SK-N-SH treated with all-trans-retinoic acid at 6 μM for 48 hours (cell line): ENCODE measurements at regions not wholly inside any gene's neighbourhood (a gene's known extent, or its start where the extent isn't known, plus 50 kb on each side); places are given as distances from the start of the nearest gene placed in this dataset.

Experiments
- ARNTL ChIP-seq: fragments of 450-650 bp; formaldehyde crosslinking; IDR thresholded peaks from 2 replicates; pipeline ENCODE4 v1.5.0; 2020; ENCODE audit warnings: low read depth, mild to moderate bottlenecking, moderate library complexity, borderline replicate concordance
- PPARA ChIP-seq: fragments of 250-450 bp; sonication (Bioruptor Pico); IDR thresholded peaks from 2 replicates; pipeline ENCODE4 v1.5.0; 2020; ENCODE audit warnings: mild to moderate bottlenecking, borderline replicate concordance
- TCF4 ChIP-seq: fragments of 250-450 bp; sonication (Bioruptor Pico); IDR thresholded peaks from 2 replicates; pipeline ENCODE4 v1.8.0; 2021; ENCODE audit warnings: mild to moderate bottlenecking, moderate library complexity, borderline replicate concordance
- ZNF70 ChIP-seq: fragments of 450-650 bp; formaldehyde crosslinking; IDR thresholded peaks from 2 replicates; pipeline ENCODE4 v1.5.0; 2020; ENCODE audit warnings: mild to moderate bottlenecking, moderate library complexity
- TF ChIP-seq, protein P1 (sequence below): fragments of 250-450 bp; sonication (Bioruptor Pico); IDR thresholded peaks from 2 replicates; pipeline ENCODE4 v1.5.0; 2020; ENCODE audit warnings: mild to moderate bottlenecking, moderate library complexity
- TF ChIP-seq, protein P2 (sequence below): fragments of 250-450 bp; sonication (Bioruptor Pico); IDR thresholded peaks from 2 replicates; pipeline ENCODE4 v1.5.1; 2020; ENCODE audit warnings: low read depth, mild to moderate bottlenecking, moderate library complexity

DNA sequence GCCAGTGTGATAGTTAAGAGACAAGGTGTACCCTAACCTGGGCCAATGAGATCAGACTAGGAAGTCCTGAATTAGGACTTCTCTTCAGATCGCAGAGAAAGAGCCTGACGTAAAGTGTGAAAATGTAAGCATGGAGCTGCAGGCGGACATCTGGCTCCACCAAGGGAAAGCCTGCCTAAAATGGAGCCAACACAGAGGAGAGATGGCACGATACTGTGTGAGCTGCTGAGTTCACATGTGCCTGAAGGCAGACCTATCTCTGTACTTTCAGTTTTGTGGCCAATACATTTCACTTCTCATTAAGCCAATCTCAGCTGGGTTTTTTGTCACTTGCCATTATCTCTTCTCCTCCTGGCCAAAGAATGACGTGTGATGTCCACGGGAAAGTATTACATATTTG, 210.5 kb downstream of the ELAVL2 start:
- TF ChIP-seq ZNF70 (CRISPR knock-in tag), result no peak
- TF ChIP-seq, protein P1, sequence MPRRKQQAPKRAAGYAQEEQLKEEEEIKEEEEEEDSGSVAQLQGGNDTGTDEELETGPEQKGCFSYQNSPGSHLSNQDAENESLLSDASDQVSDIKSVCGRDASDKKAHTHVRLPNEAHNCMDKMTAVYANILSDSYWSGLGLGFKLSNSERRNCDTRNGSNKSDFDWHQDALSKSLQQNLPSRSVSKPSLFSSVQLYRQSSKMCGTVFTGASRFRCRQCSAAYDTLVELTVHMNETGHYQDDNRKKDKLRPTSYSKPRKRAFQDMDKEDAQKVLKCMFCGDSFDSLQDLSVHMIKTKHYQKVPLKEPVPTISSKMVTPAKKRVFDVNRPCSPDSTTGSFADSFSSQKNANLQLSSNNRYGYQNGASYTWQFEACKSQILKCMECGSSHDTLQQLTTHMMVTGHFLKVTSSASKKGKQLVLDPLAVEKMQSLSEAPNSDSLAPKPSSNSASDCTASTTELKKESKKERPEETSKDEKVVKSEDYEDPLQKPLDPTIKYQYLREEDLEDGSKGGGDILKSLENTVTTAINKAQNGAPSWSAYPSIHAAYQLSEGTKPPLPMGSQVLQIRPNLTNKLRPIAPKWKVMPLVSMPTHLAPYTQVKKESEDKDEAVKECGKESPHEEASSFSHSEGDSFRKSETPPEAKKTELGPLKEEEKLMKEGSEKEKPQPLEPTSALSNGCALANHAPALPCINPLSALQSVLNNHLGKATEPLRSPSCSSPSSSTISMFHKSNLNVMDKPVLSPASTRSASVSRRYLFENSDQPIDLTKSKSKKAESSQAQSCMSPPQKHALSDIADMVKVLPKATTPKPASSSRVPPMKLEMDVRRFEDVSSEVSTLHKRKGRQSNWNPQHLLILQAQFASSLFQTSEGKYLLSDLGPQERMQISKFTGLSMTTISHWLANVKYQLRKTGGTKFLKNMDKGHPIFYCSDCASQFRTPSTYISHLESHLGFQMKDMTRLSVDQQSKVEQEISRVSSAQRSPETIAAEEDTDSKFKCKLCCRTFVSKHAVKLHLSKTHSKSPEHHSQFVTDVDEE (CRISPR knock-in tag), result no peak
- TF ChIP-seq PPARA, result no peak
- no peak for TF ChIP-seq TCF4 (CRISPR knock-in tag)
- no peak for TF ChIP-seq ARNTL (CRISPR knock-in tag)
- TF ChIP-seq, protein P2, sequence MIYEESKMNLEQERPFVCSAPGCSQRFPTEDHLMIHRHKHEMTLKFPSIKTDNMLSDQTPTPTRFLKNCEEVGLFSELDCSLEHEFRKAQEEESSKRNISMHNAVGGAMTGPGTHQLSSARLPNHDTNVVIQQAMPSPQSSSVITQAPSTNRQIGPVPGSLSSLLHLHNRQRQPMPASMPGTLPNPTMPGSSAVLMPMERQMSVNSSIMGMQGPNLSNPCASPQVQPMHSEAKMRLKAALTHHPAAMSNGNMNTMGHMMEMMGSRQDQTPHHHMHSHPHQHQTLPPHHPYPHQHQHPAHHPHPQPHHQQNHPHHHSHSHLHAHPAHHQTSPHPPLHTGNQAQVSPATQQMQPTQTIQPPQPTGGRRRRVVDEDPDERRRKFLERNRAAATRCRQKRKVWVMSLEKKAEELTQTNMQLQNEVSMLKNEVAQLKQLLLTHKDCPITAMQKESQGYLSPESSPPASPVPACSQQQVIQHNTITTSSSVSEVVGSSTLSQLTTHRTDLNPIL (CRISPR knock-in tag), result no peak
